ENCODE measurements at regions not wholly inside any gene's neighbourhood (a gene's known extent, or its start where the extent isn't known, plus 50 kb on each side); places are given as distances from the start of the nearest gene placed in this dataset.

- TF ChIP-seq RBBP5 (IDR thresholded peaks at IDR 0.05; ENCODE audit: borderline replicate concordance, low read depth, low read length): no peak
Observed at GRCh38 chr11:19410032-19410431, 169.3 kb upstream of the E2F8 start (continued).
